ENCODE measurements at regions not wholly inside any gene's neighbourhood (a gene's known extent, or its start where the extent isn't known, plus 50 kb on each side); places are given as distances from the start of the nearest gene placed in this dataset.
"Not testable (repeated sequence)": the region's sequence is repeated elsewhere in the genome, so short reads cannot be mapped to it uniquely, and the experiment has no call there.

DNA sequence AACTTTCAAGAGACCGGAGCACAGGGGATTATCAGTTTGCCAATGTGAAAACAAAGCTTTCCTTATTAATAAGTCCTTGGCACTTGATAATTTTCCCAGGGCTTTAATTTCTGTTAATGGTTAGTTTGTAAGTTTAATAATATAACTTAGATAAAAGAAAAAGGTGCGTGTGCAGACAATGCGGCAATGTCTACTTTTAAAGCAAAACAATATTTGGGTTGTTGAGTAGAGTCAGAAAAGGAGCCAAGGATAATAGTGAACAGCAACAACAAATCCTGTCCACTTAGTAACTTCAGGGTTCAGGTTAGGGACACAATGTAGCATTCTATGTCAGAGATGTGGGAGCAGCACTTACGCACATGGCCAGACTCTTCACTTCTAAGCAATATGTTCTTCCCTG is 469.6 kb upstream of the NFIA start:
- no peak for DNase-seq
- no peak overlapping the region for H3K27ac ChIP-seq (ENCODE audit: low read length)
- H3K9me3 ChIP-seq (ENCODE audit: control insufficient read depth, low read length), result no peaks in the 10 kb centered on the region
- ATAC-seq, result peak in 1 of 2 donors; percentile 64
- no peaks in the 10 kb centered on the region for H3K27me3 ChIP-seq (ENCODE audit: control insufficient read depth, insufficient read depth)
- no peaks in the 10 kb centered on the region for H3K4me1 ChIP-seq (ENCODE audit: control insufficient read depth, insufficient read depth, low read length)
- intact Hi-C loops (cut with DNase I), result no loop called here
- 89% methylated on average over 4 of the region's 4 CpGs for WGBS
- H3K4me3 ChIP-seq (ENCODE audit: low read length), result no peak overlapping the region

DNA sequence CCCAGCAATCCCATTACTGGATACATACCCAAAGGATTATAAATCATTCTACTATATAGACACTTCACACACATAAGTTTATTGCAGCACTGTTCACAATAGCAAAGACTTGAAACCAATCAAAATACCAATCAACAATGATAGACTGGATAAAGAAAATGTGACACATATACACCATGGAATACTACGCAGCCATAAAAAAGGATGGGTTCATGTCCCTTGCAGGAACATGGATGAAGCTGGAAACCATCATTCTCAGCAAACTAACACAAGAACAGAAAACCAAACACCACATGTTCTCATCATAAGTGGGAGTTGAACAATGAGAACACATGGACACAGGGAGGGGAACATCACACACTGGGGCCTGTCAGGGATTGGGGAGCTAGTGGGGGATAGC is 475.4 kb upstream of the NFIA start:
- H3K27ac ChIP-seq (ENCODE audit: low read length); H3K9me3 ChIP-seq (ENCODE audit: control insufficient read depth, low read length); ATAC-seq; H3K27me3 ChIP-seq (ENCODE audit: control insufficient read depth, insufficient read depth); intact Hi-C loops (cut with DNase I); DNase-seq; H3K4me1 ChIP-seq (ENCODE audit: control insufficient read depth, insufficient read depth, low read length); H3K4me3 ChIP-seq (ENCODE audit: low read length): not testable (repeated sequence)
- 94% methylated on average over 1 of the region's 1 CpG for WGBS

DNA sequence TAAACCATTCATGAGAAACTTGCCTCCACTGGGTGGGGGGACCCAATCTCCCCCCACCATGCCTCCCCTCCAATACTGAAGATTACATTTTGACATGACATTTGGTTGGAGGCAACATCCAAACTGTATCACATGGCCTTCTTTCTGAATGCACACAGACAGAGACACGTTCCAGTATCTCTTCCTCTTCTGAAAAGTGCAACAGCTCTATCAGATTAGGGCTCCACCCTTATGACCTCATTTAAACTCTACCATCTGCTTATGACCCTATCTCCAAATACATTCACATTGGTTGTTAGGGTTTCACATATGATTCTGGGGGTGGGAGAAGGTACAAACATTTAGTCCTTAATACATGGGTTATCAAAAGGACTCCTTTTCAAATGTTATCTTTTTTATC is 481.8 kb upstream of the NFIA start:
- H3K4me3 ChIP-seq (ENCODE audit: low read length), result no peak overlapping the region
- H3K9me3 ChIP-seq (ENCODE audit: control insufficient read depth, low read length), result no peaks in the 10 kb centered on the region
- intact Hi-C loops (cut with DNase I), result no loop called here
- no peaks in the 10 kb centered on the region for H3K27me3 ChIP-seq (ENCODE audit: control insufficient read depth, insufficient read depth)
- H3K4me1 ChIP-seq (ENCODE audit: control insufficient read depth, insufficient read depth, low read length), result no peaks in the 10 kb centered on the region
- DNase-seq, result no peak
- no peak overlapping the region for H3K27ac ChIP-seq (ENCODE audit: low read length)
- WGBS, result 39% methylated on average over 1 of the region's 1 CpG
- ATAC-seq, result no peak

DNA sequence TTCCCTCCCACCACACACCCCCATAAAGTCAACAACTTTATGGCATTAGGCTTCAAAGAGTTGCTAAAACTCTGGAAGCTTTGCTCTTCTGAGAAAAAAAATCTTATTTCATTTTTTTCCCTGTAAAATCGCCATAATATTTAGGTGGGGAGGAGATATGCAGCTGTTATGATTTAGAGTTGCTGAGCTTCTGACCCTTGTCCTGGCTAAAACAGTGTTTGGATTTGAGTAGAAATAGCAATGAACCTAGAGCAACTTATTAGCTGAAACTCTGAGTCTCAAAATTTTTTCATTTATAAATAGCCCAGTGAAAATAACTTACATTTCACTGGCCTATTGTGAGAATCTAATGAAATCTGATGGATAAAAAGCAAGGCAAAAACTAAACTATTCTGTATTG is 482.8 kb upstream of the NFIA start:
- WGBS, result 68% methylated on average over 1 of the region's 1 CpG
- no peaks in the 10 kb centered on the region for H3K9me3 ChIP-seq (ENCODE audit: control insufficient read depth, low read length)
- no peaks in the 10 kb centered on the region for H3K27me3 ChIP-seq (ENCODE audit: control insufficient read depth, insufficient read depth)
- ATAC-seq (no peak), DNase-seq (no peak)
- H3K4me1 ChIP-seq (ENCODE audit: control insufficient read depth, insufficient read depth, low read length), result no peaks in the 10 kb centered on the region
- intact Hi-C loops (cut with DNase I), result no loop called here
- H3K4me3 ChIP-seq (ENCODE audit: low read length), result no peak overlapping the region
- no peak overlapping the region for H3K27ac ChIP-seq (ENCODE audit: low read length)

DNA sequence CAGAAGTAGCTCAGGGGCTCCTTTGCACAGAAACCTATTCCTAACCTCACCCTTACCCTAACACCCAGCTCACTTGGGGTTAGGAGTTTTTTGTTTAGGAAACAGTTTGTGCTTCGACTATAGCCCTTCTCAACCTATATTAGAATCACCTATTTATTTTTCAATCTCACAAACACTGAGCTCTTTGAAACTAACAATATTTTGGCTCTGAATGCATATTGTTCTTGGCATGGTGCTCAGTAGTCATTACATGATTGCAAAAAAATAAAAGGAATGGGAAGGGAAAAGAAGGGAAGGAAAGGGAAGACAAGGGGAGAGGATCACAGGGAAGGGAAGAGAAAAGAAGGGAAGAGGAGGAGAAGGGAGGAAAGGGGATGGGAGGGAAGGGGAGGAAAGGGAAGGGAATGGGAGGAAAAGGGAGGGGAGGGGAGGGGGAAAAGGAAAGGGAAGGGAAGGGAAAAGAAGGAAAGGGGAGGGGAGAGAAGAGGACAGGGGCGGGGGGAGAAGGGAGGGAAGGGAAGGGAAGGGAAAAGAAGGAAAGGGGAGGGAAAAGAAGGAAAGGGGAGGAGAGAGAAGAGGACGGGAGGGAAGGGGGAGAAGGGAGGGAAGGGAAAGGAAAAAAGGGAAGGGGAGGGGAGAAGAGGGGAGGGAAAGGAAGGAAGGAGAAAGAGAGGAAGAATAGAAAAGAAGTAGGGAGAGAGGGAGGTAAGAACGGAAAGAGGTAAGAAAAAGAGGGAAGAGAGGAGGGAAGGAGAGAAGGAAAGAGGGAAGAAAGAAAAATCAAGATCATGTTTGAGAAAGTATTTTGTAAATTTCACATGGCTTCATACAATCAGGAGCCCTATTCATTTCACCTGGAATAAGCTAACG is 484.1 kb upstream of the NFIA start:
- intact Hi-C loops (cut with DNase I), result no loop called here
- ATAC-seq, result no peak
- Histone ChIP-seq H3K4me1 (ENCODE audit: control insufficient read depth, insufficient read depth, low read length) (no peaks in the 10 kb centered on the region), H3K27ac (ENCODE audit: low read length) (no peak overlapping the region), H3K27me3 (ENCODE audit: control insufficient read depth, insufficient read depth) (no peaks in the 10 kb centered on the region), H3K9me3 (ENCODE audit: control insufficient read depth, low read length) (no peaks in the 10 kb centered on the region), H3K4me3 (ENCODE audit: low read length) (no peak overlapping the region)
- 80% methylated on average over 5 of the region's 5 CpGs for WGBS
- no peak for DNase-seq

DNA sequence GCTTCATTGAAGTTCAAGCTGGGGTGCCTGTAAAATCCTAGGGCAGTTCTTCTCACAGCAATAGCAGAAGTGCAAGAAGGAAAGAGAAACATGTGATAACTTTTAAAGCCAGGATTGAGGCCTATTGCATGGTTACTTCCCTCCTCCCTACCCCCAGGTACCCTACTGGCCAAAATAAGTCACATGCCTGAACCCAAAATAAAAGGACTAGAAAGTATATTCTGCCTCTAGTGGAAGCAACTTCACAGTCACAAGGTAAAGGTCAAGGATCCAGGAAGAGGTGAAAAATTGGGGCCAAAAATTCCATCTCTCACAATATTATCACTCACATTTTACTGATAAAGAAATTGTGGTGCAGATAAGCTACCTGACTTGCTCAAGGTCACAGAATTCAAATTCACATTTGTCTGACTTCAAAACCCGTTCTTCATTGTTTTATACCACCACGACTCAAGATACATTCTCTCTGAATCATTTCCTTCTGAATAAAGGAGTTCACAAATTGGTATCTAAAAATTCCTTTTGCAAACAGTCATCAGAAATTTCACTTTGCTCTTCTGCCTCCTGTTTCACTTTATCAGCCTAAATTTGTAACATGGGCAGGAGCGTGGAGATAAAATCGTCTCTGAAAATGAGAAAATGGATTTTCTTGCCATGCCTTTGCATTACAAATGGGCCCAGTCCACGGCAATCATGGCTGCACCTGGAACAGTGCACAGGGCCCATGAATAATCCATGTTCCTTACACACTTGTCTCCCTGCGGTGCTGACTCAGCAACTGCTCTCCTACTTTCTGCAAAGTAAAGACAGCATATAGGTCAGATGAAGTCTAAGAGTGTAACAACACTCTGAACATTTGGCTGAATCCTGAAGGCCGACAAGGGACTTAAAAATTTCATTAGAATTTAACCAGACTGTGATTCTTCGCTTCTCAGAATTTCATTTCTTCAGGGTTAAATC is 485.3 kb upstream of the NFIA start:
- H3K4me1 ChIP-seq (ENCODE audit: control insufficient read depth, insufficient read depth, low read length), result no peaks in the 10 kb centered on the region
- no peak overlapping the region for H3K27ac ChIP-seq (ENCODE audit: low read length)
- no peaks in the 10 kb centered on the region for H3K27me3 ChIP-seq (ENCODE audit: control insufficient read depth, insufficient read depth)
- no peak for ATAC-seq
- no peak overlapping the region for H3K4me3 ChIP-seq (ENCODE audit: low read length)
- intact Hi-C loops (cut with DNase I), result no loop called here
- no peak for DNase-seq
- no peaks in the 10 kb centered on the region for H3K9me3 ChIP-seq (ENCODE audit: control insufficient read depth, low read length)
- 74% methylated on average over 8 of the region's 8 CpGs for whole genome bisulfite sequencing

DNA sequence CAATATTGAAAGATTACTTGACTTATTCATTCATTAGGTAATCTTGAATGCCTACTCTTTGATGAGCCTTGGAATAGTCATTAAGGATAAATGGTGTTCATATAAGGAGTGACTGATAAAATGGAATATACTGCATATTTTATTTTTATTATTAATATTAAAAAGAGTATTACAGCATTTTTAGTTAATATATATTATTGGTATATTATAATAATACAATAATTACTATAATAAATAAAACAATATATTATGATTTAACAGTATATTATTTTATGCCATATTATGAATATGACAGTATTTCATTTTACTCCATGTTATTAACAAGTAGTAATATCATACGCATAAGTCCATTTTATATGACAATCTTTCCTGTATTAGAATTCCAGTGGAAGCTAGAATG is 490.8 kb upstream of the NFIA start:
- H3K4me3 ChIP-seq (ENCODE audit: low read length), result no peak overlapping the region
- WGBS, result 97% methylated on average over 1 of the region's 1 CpG
- ATAC-seq (no peak), DNase-seq (no peak)
- H3K27ac ChIP-seq (ENCODE audit: low read length), result no peak overlapping the region
- H3K9me3 ChIP-seq (ENCODE audit: control insufficient read depth, low read length), result no peaks in the 10 kb centered on the region
- intact Hi-C loops (cut with DNase I), result no loop called here
- no peaks in the 10 kb centered on the region for H3K4me1 ChIP-seq (ENCODE audit: control insufficient read depth, insufficient read depth, low read length)
- H3K27me3 ChIP-seq (ENCODE audit: control insufficient read depth, insufficient read depth), result no peaks in the 10 kb centered on the region

DNA sequence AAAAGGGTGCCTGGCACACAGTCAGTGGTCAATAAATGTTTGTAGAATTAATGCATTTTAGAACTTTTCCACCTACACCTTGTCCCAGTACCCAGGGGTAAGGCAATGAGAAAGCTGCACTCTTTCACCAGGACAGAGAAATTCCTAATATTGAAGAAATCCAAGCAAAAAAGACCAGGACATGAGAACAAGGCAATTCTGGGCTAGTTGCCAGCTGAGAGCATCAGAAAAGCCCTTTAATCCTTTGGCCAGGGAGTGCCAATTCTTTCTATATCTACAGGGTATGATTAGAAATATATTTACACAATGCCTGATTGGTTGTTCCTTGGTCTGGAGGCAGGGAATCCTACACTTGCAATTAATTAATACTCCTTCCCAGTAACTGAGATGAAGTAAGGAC is 492.4 kb upstream of the NFIA start:
- intact Hi-C loops (cut with DNase I), result no loop called here
- H3K4me1 ChIP-seq (ENCODE audit: control insufficient read depth, insufficient read depth, low read length), result no peaks in the 10 kb centered on the region
- ATAC-seq, result no peak
- H3K4me3 ChIP-seq (ENCODE audit: low read length), result no peak overlapping the region
- no peaks in the 10 kb centered on the region for H3K27me3 ChIP-seq (ENCODE audit: control insufficient read depth, insufficient read depth)
- H3K27ac ChIP-seq (ENCODE audit: low read length), result no peak overlapping the region
- no peaks in the 10 kb centered on the region for H3K9me3 ChIP-seq (ENCODE audit: control insufficient read depth, low read length)
- DNase-seq, result no peak

DNA sequence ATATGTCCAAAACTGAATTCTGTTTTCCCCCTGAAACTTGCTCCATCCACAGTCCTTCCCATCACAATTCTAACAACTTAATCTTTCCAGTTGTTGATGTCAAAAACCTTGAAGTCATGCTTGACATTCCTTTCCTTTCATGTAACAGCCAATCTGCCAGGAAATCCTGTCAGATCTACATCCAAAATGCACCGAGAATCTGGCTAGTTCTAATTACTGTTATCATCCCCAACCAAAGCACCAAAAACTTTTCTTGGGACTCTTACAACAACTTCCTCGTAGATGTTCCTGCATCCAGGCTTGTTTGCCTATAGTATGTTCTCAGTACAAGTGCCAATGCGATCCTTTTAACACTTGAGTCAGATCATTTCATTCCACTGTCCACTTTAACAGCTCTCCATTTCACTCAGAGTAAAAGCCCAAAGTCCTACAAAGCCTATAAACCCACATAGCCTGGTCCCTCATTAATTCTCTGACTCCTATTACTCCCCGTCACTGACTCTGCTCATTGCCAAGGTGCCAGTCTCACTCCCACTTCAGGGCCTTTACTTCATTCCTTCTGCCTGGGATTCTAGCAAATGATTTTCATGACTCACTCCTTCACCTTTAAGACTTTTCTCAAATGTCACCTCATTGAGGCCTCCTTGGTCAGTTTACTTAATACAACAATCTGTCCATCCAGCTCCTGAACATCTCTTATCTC is 493.2 kb upstream of the NFIA start:
- intact Hi-C loops (cut with DNase I), result no loop called here
- ATAC-seq (peak in 1 of 2 donors; percentile 26), DNase-seq (no peak)
- Histone ChIP-seq H3K9me3 (ENCODE audit: control insufficient read depth, low read length) (no peaks in the 10 kb centered on the region), H3K4me3 (ENCODE audit: low read length) (no peak overlapping the region), H3K4me1 (ENCODE audit: control insufficient read depth, insufficient read depth, low read length) (no peaks in the 10 kb centered on the region), H3K27me3 (ENCODE audit: control insufficient read depth, insufficient read depth) (no peaks in the 10 kb centered on the region), H3K27ac (ENCODE audit: low read length) (no peak overlapping the region)
- 58% methylated on average over 4 of the region's 4 CpGs for WGBS

DNA sequence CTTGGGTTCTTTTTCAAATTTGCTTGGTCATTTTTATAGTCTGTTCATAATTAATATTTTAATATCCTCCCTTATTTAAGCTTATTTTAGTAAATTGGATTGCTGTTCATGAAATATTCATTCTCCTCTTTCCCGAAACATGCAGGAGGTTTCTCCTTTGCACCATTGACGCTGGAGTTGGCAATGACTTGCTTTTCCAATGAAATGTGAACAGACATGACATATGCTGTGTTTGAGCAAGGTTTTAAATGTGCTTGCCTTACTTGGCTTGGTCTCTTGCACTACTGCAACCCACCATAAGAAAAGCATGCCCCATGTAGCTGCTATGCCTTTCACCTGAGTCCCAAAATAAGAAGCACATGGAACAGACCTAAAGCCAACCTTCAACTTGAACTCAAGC is 498.0 kb upstream of the NFIA start:
- no peak overlapping the region for H3K27ac ChIP-seq (ENCODE audit: low read length)
- H3K4me3 ChIP-seq (ENCODE audit: low read length), result no peak overlapping the region
- WGBS, result 45% methylated on average over 2 of the region's 2 CpGs
- no peaks in the 10 kb centered on the region for H3K9me3 ChIP-seq (ENCODE audit: control insufficient read depth, low read length)
- DNase-seq (no peak), ATAC-seq (no peak)
- intact Hi-C loops (cut with DNase I), result no loop called here
- no peaks in the 10 kb centered on the region for H3K27me3 ChIP-seq (ENCODE audit: control insufficient read depth, insufficient read depth)
- no peaks in the 10 kb centered on the region for H3K4me1 ChIP-seq (ENCODE audit: control insufficient read depth, insufficient read depth, low read length)

DNA sequence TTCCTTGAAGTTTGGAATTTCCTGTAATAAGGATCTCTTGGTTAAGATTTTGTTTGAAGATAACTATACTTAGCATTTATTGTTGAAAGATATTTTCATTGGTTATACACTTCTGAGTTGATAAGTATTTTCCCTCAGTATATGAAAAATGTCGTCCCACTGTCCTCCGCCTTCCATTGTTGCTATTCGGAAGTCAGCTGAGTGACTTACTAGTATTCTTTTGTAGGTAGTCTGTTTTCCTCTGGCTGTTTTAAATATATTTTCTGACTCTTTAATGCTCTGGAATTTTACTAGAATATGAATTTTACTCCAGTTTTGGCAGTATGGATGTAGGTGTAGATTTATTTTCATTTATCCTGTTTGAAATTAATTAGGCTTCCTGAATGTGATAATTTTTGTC is 498.7 kb upstream of the NFIA start:
- intact Hi-C loops (cut with DNase I), result no loop called here
- no peak for DNase-seq
- WGBS, result 87% methylated on average over 3 of the region's 3 CpGs
- Histone ChIP-seq H3K4me3 (ENCODE audit: low read length) (no peak overlapping the region), H3K9me3 (ENCODE audit: control insufficient read depth, low read length) (no peaks in the 10 kb centered on the region), H3K4me1 (ENCODE audit: control insufficient read depth, insufficient read depth, low read length) (no peaks in the 10 kb centered on the region), H3K27me3 (ENCODE audit: control insufficient read depth, insufficient read depth) (no peaks in the 10 kb centered on the region), H3K27ac (ENCODE audit: low read length) (no peak overlapping the region)
- no peak for ATAC-seq
